ENCODE measurements at regions not wholly inside any gene's neighbourhood (a gene's known extent, or its start where the extent isn't known, plus 50 kb on each side); places are given as distances from the start of the nearest gene placed in this dataset.

GRCh38 chr6:213284-213683, 79.0 kb upstream of the DUSP22 start:
- no peak for TF ChIP-seq CTCF (IDR thresholded peaks at IDR 0.05; ENCODE audit: insufficient read depth, low read length)
- TF ChIP-seq POLR2AphosphoS5 (IDR thresholded peaks at IDR 0.05; ENCODE audit: low read depth) = no peak
- TF ChIP-seq GABPA (IDR thresholded peaks at IDR 0.05; ENCODE audit: low read depth) = no peak
